Neural cell (in vitro differentiated cells): ENCODE measurements at regions not wholly inside any gene's neighbourhood (a gene's known extent, or its start where the extent isn't known, plus 50 kb on each side); places are given as distances from the start of the nearest gene placed in this dataset.

Source experiments
- EP300 ChIP-seq: fragments of 450-650 bp; conservative IDR thresholded peaks from 2 replicates; pipeline ENCODE4 v1.6.1; 2014; ENCODE audit warnings: antibody characterized with exemption, mild to moderate bottlenecking, moderate library complexity; ENCODE audit not compliant: poor library complexity, severe bottlenecking
- EZH2 ChIP-seq: fragments of 200-600, 300-800 bp; shearing (Covaris generic), sonication (generic); IDR thresholded peaks from 2 replicates; pipeline ENCODE4 v1.6.1; 2014; ENCODE audit warnings: antibody characterized with exemption, low read length, borderline replicate concordance, mild to moderate bottlenecking; ENCODE audit not compliant: insufficient read depth, poor library complexity, severe bottlenecking
- MXI1 ChIP-seq: fragments of 450-650 bp; conservative IDR thresholded peaks from 2 replicates; pipeline ENCODE4 v1.6.1; 2014; ENCODE audit warnings: antibody characterized with exemption, mild to moderate bottlenecking; ENCODE audit not compliant: poor library complexity, severe bottlenecking
- POLR2AphosphoS5 ChIP-seq: IDR thresholded peaks from 2 replicates; pipeline ENCODE4 v1.6.1; 2012
- RAD21 ChIP-seq: fragments of 450-650 bp; conservative IDR thresholded peaks from 2 replicates; pipeline ENCODE4 v1.6.1; 2014; ENCODE audit warnings: antibody characterized with exemption, mild to moderate bottlenecking, moderate library complexity
- SMC3 ChIP-seq: fragments of 450-650 bp; conservative IDR thresholded peaks from 2 replicates; pipeline ENCODE4 v1.6.1; 2014; ENCODE audit warnings: antibody characterized with exemption, mild to moderate bottlenecking, moderate library complexity; ENCODE audit not compliant: poor library complexity
- TAF1 ChIP-seq: IDR thresholded peaks from 2 replicates; pipeline ENCODE4 v1.6.1; 2012; ENCODE audit warnings: low read depth
- TF ChIP-seq, protein P1 (sequence below): fragments of 450-650 bp; IDR thresholded peaks from 2 replicates; pipeline ENCODE4 v1.5.1; 2014; ENCODE audit warnings: antibody characterized with exemption, mild to moderate bottlenecking, moderate library complexity; ENCODE audit not compliant: poor library complexity, severe bottlenecking
- TF ChIP-seq, protein P2 (sequence below): IDR thresholded peaks from 2 replicates; pipeline ENCODE4 v1.6.1; 2012; ENCODE audit warnings: borderline replicate concordance

DNA sequence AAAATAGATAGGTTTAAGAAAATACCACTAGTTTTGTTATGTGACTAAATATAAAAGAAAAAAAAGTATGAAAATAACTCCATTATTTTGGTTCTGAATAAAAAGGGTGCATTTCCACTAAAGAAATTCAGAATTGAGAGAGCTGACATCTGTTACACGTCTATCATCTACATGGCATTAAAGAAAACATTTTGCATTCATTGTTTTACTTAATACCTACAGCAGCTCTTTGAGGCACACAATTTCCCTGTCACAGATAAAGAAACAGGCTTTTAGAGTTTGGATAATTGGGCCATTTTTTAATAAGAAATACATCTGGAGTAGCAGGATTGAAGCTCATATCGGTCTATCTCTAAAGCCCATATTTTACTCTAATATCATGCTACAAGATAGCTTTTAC lies 145.7 kb upstream of the LUZP2 start:
- TF ChIP-seq, protein P1, sequence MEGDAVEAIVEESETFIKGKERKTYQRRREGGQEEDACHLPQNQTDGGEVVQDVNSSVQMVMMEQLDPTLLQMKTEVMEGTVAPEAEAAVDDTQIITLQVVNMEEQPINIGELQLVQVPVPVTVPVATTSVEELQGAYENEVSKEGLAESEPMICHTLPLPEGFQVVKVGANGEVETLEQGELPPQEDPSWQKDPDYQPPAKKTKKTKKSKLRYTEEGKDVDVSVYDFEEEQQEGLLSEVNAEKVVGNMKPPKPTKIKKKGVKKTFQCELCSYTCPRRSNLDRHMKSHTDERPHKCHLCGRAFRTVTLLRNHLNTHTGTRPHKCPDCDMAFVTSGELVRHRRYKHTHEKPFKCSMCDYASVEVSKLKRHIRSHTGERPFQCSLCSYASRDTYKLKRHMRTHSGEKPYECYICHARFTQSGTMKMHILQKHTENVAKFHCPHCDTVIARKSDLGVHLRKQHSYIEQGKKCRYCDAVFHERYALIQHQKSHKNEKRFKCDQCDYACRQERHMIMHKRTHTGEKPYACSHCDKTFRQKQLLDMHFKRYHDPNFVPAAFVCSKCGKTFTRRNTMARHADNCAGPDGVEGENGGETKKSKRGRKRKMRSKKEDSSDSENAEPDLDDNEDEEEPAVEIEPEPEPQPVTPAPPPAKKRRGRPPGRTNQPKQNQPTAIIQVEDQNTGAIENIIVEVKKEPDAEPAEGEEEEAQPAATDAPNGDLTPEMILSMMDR = no peak
- no peak for TF ChIP-seq MXI1
- TF ChIP-seq POLR2AphosphoS5 = peak; percentile 50
- TF ChIP-seq EZH2 = no peak
- TF ChIP-seq, protein P2, sequence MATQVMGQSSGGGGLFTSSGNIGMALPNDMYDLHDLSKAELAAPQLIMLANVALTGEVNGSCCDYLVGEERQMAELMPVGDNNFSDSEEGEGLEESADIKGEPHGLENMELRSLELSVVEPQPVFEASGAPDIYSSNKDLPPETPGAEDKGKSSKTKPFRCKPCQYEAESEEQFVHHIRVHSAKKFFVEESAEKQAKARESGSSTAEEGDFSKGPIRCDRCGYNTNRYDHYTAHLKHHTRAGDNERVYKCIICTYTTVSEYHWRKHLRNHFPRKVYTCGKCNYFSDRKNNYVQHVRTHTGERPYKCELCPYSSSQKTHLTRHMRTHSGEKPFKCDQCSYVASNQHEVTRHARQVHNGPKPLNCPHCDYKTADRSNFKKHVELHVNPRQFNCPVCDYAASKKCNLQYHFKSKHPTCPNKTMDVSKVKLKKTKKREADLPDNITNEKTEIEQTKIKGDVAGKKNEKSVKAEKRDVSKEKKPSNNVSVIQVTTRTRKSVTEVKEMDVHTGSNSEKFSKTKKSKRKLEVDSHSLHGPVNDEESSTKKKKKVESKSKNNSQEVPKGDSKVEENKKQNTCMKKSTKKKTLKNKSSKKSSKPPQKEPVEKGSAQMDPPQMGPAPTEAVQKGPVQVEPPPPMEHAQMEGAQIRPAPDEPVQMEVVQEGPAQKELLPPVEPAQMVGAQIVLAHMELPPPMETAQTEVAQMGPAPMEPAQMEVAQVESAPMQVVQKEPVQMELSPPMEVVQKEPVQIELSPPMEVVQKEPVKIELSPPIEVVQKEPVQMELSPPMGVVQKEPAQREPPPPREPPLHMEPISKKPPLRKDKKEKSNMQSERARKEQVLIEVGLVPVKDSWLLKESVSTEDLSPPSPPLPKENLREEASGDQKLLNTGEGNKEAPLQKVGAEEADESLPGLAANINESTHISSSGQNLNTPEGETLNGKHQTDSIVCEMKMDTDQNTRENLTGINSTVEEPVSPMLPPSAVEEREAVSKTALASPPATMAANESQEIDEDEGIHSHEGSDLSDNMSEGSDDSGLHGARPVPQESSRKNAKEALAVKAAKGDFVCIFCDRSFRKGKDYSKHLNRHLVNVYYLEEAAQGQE = no peak
- peak; percentile 75 for TF ChIP-seq EP300
- no peak for TF ChIP-seq SMC3
- TF ChIP-seq TAF1 = no peak
- no peak for TF ChIP-seq RAD21
